T47D (cell line): ENCODE measurements at regions not wholly inside any gene's neighbourhood (a gene's known extent, or its start where the extent isn't known, plus 50 kb on each side); places are given as distances from the start of the nearest gene placed in this dataset.
"Not testable (repeated sequence)": the region's sequence is repeated elsewhere in the genome, so short reads cannot be mapped to it uniquely, and the experiment has no call there.

ENCODE experiments used
- DNase-seq, 2 experiments: peaks; one replicate each; pipeline versions ENCODE4 v3.0.0 to v3.0.0-alpha.2; 2011 to 2012; ENCODE audit warnings: low read depth in 1 of 2, low spot score in 1 of 2
- JUND ChIP-seq: IDR thresholded peaks from 2 replicates; pipeline ENCODE4 v1.6.1; 2012; ENCODE audit warnings: low read depth
- in situ Hi-C: cut with HindIII; loops from 2 replicates; pipeline ENCODE4 v1.10.0; 2016; ENCODE audit warnings: low sequenced_read_pairs, low pct_unique_long_range_greater_than_20kb

- DNase-seq, result no peak
- in situ Hi-C loops, result no loop called here
- no peak for TF ChIP-seq JUND
Measured at GRCh38 chrX:2162695-2163094, 338.1 kb downstream of the DHRSX start.

GRCh38 chrX:2159861-2160260 lies 340.9 kb downstream of the DHRSX start:
- in situ Hi-C loops, result no loop called here
- no peak for DNase-seq
- no peak for TF ChIP-seq JUND

DNA sequence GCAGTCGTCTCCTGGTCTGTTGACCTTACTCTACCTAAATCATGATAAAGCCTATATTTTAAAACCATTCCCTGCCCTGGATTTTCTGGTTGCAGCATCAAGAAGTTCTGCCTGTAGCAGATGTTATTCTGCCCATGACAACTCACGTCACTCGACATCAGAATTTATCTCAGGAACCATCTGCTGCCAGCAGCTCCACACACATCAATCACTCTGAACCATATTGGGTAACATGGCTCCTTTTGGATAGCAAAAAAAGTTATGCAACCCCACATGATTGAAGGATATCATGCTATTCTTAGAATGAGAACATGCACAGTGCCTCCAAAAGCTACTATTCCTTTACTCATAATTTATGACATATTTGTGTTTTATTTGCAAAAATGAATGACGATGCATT lies 341.4 kb downstream of the DHRSX start:
- no peak for TF ChIP-seq JUND
- in situ Hi-C loops, result no loop called here
- DNase-seq, result no peak

DNA sequence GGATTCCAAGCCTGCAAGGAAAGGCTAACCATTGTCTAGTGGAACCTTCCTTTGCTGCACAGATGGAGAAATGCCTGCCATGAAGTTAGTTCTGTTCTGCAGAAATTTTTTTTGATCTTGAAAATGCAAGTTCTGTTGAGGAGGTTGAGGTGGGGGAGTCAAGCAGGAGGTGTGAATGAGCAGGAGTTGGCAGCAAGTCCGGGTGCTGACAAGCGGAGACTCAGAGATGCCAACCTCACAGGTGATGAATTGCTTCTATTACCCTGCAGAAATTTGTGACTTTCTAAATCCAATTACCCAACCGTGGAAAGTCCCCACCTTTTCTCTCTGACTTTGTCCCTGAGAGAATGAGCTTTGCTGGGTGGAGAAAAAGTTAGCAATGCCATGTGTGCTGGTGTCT lies 350.1 kb downstream of the DHRSX start:
- no peak for TF ChIP-seq JUND
- in situ Hi-C loops, result no loop called here
- DNase-seq, result no peak

GRCh38 chrX:2150014-2150413 lies 350.8 kb downstream of the DHRSX start:
- DNase-seq, in situ Hi-C loops: not testable (repeated sequence)

- in situ Hi-C loops, DNase-seq: not testable (repeated sequence)
Measured at GRCh38 chrX:2149055-2149454, 351.7 kb downstream of the DHRSX start.

GRCh38 chrX:2147928-2148327 lies 352.8 kb downstream of the DHRSX start:
- DNase-seq, result no peak
- in situ Hi-C loops, result no loop called here
- TF ChIP-seq JUND, result no peak

DNA sequence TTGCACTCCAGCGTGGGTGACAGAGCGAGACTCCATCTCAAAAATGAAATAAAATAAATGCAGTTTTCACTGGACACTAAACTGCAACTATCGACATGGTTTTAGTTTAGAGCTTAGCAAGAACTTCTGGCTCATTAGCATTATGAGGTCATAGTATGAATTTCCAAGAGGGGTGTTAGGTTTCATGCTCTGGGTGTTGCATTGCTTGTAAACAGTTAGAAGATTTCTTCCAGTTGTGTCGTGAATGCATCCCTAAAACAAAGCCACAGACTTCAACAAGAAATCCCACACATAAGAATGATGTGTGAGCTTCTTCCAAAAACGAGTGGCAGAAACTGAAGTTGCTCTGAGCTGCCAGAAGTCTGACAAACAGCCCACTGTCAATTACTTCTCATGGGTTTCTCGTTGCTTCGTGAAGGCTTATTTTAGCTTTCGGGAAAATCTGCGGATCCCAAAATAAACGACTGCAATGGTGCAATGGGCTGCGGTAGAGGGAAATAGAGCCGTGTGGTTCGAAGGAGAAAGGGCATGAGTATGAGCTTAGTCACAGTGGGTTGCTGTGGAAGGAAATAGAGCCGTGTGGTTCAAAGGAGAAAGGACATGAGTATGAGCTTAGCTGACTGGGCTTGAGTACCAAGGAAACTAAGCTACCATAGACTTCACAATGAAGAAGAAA lies 354.9 kb downstream of the DHRSX start:
- peak in 1 of 2 experiments; percentile 12 for DNase-seq
- in situ Hi-C loops, result no loop called here
- TF ChIP-seq JUND, result no peak

GRCh38 chrX:2137882-2138281 lies 362.9 kb downstream of the DHRSX start:
- TF ChIP-seq JUND, result no peak
- in situ Hi-C loops, result no loop called here
- DNase-seq, result no peak

- in situ Hi-C loops, result no loop called here
- TF ChIP-seq JUND, result no peak
- DNase-seq, result no peak
Measured at GRCh38 chrX:2136848-2137247, 363.9 kb downstream of the DHRSX start.

- DNase-seq, result no peak
- in situ Hi-C loops, result no loop called here
- no peak for TF ChIP-seq JUND
Measured at GRCh38 chrX:2135421-2135820, 365.4 kb downstream of the DHRSX start.

DNA sequence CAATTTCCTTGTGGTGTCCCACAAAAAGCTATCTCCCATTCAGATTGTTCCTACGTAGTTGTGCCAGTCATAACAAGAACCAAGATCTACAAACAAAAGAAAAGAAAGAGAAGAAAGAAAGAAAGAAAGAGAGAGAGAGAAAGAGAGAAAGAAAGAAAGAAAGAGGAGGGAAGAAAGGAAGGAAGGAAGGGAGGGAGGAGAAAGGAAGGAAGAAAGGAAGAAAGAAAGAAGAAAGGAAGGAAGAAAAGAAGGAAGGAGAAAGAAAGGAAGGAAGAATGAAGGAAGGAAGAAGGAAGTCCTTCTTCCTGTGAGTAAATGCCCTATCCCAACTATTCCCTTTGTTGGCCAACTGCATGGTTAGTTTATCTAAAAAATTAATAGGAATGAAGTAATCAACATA lies 366.0 kb downstream of the DHRSX start:
- DNase-seq, result no peak
- in situ Hi-C loops, result no loop called here
- TF ChIP-seq JUND, result no peak
